ENCODE measurements at regions not wholly inside any gene's neighbourhood (a gene's known extent, or its start where the extent isn't known, plus 50 kb on each side); places are given as distances from the start of the nearest gene placed in this dataset.

DNA sequence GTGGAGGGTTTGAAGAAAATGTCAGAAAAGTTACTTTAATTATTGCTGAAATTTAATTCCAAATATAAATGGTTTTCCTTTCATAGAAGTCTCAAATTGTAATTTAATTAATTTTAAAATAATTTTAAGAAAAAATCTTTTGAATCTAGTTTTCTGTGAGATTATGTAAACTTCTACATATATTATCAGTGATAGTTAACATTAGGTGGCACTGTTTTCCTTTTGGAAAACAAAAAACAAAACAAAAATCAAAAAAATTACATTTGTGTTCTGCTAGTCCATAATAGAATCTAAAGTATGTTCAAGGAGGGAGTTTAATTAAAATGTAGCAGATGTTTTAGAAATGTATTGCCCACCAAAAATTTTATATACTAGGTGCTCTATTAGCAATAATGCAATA is 1456.7 kb downstream of the REEP3 start:
- DNase-seq (ENCODE audit: low spot score) = no peak
- TF ChIP-seq, protein P1, sequence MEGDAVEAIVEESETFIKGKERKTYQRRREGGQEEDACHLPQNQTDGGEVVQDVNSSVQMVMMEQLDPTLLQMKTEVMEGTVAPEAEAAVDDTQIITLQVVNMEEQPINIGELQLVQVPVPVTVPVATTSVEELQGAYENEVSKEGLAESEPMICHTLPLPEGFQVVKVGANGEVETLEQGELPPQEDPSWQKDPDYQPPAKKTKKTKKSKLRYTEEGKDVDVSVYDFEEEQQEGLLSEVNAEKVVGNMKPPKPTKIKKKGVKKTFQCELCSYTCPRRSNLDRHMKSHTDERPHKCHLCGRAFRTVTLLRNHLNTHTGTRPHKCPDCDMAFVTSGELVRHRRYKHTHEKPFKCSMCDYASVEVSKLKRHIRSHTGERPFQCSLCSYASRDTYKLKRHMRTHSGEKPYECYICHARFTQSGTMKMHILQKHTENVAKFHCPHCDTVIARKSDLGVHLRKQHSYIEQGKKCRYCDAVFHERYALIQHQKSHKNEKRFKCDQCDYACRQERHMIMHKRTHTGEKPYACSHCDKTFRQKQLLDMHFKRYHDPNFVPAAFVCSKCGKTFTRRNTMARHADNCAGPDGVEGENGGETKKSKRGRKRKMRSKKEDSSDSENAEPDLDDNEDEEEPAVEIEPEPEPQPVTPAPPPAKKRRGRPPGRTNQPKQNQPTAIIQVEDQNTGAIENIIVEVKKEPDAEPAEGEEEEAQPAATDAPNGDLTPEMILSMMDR (IDR thresholded peaks at IDR 0.05) = no peak
- no peak for TF ChIP-seq POLR2A (IDR thresholded peaks at IDR 0.05)
- no peak for TF ChIP-seq POLR2AphosphoS5 (IDR thresholded peaks at IDR 0.05)
- Histone ChIP-seq H3K9me3 (no peaks in the 10 kb centered on the region), H3K27me3 (replicated peaks; ENCODE audit: insufficient read depth) (no peaks in the 10 kb centered on the region), H3K36me3 (no peaks in the 10 kb centered on the region), H3K4me1 (replicated peaks) (no peaks in the 10 kb centered on the region), H3K27ac (no peak overlapping the region), H3K4me3 (no peak overlapping the region)
- intact Hi-C loops (cut with DNase I) = no loop called here

DNA sequence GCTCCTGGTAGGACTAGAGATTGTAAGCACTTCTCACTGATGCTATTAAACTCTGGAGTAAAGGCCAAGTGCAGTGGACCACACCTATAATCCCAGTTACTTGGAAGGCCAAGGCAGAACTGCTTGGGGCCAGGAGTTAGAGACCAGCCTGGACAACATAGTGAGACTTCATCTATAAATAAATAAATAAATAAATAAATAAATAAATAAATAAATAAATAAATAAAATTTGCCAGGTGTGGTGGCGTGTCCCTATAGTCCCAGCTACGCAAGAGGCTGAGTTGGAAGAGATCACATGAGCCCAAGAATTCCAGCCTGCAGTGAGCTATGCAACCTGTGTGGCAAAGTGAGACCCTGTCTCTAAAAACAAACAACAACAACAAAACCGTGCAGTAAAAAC is 1475.7 kb downstream of the REEP3 start:
- TF ChIP-seq, protein P1 (IDR thresholded peaks at IDR 0.05) = no peak
- TF ChIP-seq POLR2AphosphoS5 (IDR thresholded peaks at IDR 0.05) (no peak), POLR2A (IDR thresholded peaks at IDR 0.05) (no peak)
- H3K27ac ChIP-seq = no peak overlapping the region
- WGBS = 97% methylated on average over 3 of the region's 3 CpGs
- no peaks in the 10 kb centered on the region for H3K36me3 ChIP-seq
- intact Hi-C loops (cut with DNase I) = no loop called here
- H3K4me3 ChIP-seq = no peak overlapping the region
- H3K9me3 ChIP-seq = no peaks in the 10 kb centered on the region
- no peaks in the 10 kb centered on the region for H3K27me3 ChIP-seq (replicated peaks; ENCODE audit: insufficient read depth)
- DNase-seq (ENCODE audit: low spot score) = no peak
- H3K4me1 ChIP-seq (replicated peaks) = no peaks in the 10 kb centered on the region

DNA sequence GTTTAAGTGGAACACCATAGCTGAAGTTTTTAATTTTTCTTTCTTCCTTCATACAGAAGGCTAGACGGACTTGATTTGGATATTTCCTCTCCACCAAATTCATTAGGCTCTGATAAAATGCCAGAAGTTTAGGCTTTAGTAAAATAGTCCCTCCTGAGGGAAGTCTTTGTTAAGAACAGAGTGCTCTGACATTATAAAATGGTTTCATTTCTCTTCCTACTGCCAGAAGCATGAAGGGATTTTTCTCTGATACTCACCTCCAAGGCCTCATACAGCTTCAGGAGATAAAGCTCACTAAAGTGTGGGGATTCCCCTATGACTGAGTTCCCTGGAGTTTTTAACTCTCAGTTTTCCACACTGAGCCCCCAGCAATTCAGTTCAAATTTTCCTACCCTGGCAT is 1489.6 kb downstream of the REEP3 start:
- intact Hi-C loops (cut with DNase I) = no loop called here
- WGBS = 64% methylated on average over 1 of the region's 1 CpG
- Histone ChIP-seq H3K27ac (no peak overlapping the region), H3K27me3 (replicated peaks; ENCODE audit: insufficient read depth) (no peaks in the 10 kb centered on the region), H3K36me3 (no peaks in the 10 kb centered on the region), H3K4me3 (no peak overlapping the region), H3K9me3 (no peaks in the 10 kb centered on the region), H3K4me1 (replicated peaks) (no peaks in the 10 kb centered on the region)
- TF ChIP-seq, protein P1 (IDR thresholded peaks at IDR 0.05) = no peak
- TF ChIP-seq POLR2AphosphoS5 (IDR thresholded peaks at IDR 0.05) (no peak), POLR2A (IDR thresholded peaks at IDR 0.05) (no peak)
- no peak for DNase-seq (ENCODE audit: low spot score)

DNA sequence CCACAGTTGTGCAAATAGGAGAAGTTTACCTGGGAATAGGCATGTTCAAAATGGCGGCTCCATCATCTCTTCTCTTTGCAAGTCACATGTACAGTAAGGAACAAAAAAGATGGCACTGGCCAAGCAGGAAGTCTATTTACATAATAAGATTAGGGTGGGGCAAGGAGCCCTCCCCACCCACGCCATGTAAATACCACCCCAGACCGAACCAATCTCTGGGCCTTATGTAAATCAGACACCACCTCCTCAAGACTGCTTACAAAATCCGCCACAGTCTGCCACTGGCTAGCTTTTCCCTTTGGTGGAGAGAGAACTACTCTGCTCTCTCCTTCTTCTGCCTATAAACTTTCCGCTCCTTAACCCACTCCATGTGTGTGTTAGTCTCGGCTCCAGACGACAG is 1496.3 kb downstream of the REEP3 start:
- no peak overlapping the region for H3K27ac ChIP-seq
- no peaks in the 10 kb centered on the region for H3K9me3 ChIP-seq
- TF ChIP-seq POLR2A (IDR thresholded peaks at IDR 0.05) (no peak), POLR2AphosphoS5 (IDR thresholded peaks at IDR 0.05) (no peak)
- TF ChIP-seq, protein P1 (IDR thresholded peaks at IDR 0.05) = no peak
- no peak for DNase-seq (ENCODE audit: low spot score)
- H3K36me3 ChIP-seq = no peaks in the 10 kb centered on the region
- 94% methylated on average over 7 of the region's 7 CpGs for WGBS
- H3K4me1 ChIP-seq (replicated peaks) = no peaks in the 10 kb centered on the region
- H3K4me3 ChIP-seq = no peak overlapping the region
- intact Hi-C loops (cut with DNase I) = no loop called here
- H3K27me3 ChIP-seq (replicated peaks; ENCODE audit: insufficient read depth) = no peaks in the 10 kb centered on the region

DNA sequence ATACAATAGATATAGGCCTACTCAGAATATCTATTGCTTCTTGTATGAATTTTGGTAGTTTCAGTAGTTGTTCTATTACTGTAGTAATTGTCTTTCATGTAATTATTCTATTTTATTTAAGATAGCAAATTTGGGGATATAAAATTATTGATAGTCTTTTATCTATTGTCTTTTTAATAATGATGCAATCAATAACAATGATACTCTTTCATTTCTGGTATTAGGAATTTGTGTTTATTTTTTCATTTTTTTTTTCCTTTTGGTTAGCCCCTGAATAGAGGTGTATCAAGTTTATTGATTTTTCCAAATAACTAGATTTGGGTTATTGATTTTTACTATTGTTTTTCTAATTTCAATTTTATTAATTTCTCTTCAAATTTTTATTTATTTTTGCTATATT is 1503.7 kb downstream of the REEP3 start:
- Histone ChIP-seq H3K4me3 (no peak overlapping the region), H3K9me3 (no peaks in the 10 kb centered on the region), H3K27me3 (replicated peaks; ENCODE audit: insufficient read depth) (no peaks in the 10 kb centered on the region), H3K36me3 (no peaks in the 10 kb centered on the region), H3K27ac (no peak overlapping the region), H3K4me1 (replicated peaks) (no peaks in the 10 kb centered on the region)
- no peak for DNase-seq (ENCODE audit: low spot score)
- intact Hi-C loops (cut with DNase I) = no loop called here
- no peak for TF ChIP-seq POLR2A (IDR thresholded peaks at IDR 0.05)
